C4-2B (cell line): ENCODE measurements at regions not wholly inside any gene's neighbourhood (a gene's known extent, or its start where the extent isn't known, plus 50 kb on each side); places are given as distances from the start of the nearest gene placed in this dataset.

Experiments used
- ZFX ChIP-seq: fragments of 450-650 bp; IDR thresholded peaks from 2 replicates; pipeline ENCODE4 v1.6.1; 2017
- TF ChIP-seq, protein P1 (sequence below): fragments of 450-650 bp; conservative IDR thresholded peaks from 2 replicates; pipeline ENCODE4 v1.5.1; 2017; ENCODE audit warnings: mild to moderate bottlenecking

DNA sequence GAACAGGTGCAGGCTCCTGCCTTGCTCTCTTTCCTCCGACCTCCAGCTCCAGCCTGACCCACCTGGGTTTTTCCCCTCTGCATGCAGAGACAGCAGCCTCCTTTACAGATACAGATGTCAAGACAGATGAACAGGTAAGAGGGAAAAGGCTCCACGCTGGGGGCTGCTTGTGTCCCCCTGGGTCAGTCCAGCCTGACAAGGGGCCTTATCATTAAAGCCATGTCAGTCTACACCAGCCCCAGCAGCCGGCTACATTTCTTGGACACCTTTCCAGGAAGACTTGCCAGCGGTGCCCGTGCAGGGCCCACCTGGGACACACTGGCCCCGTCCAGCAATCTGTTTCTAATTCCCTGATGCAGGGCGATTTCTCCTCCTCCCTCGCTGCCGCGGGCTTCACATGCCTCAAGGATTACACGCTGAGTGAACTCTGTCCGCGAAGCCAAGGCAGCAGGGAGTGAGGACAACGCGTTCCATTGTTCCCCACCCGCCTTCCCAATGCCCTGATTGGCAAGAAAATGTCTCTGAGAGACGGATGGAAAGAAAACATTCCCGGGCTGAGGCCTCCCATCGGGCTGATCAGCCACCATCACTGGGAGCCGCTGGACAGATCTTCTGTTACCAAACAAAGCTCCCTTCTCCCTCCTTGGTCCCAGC lies 184.7 kb downstream of the C16orf95 start:
- TF ChIP-seq, protein P1, sequence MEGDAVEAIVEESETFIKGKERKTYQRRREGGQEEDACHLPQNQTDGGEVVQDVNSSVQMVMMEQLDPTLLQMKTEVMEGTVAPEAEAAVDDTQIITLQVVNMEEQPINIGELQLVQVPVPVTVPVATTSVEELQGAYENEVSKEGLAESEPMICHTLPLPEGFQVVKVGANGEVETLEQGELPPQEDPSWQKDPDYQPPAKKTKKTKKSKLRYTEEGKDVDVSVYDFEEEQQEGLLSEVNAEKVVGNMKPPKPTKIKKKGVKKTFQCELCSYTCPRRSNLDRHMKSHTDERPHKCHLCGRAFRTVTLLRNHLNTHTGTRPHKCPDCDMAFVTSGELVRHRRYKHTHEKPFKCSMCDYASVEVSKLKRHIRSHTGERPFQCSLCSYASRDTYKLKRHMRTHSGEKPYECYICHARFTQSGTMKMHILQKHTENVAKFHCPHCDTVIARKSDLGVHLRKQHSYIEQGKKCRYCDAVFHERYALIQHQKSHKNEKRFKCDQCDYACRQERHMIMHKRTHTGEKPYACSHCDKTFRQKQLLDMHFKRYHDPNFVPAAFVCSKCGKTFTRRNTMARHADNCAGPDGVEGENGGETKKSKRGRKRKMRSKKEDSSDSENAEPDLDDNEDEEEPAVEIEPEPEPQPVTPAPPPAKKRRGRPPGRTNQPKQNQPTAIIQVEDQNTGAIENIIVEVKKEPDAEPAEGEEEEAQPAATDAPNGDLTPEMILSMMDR, result no peak
- TF ChIP-seq ZFX, result no peak
